Type B pancreatic cell (in vitro differentiated cells): ENCODE measurements at regions not wholly inside any gene's neighbourhood (a gene's known extent, or its start where the extent isn't known, plus 50 kb on each side); places are given as distances from the start of the nearest gene placed in this dataset.

Source experiments
- DNase-seq: peaks from one replicate; pipeline ENCODE4 v3.0.0; 2021; ENCODE audit warnings: mixed read lengths; ENCODE audit not compliant: unreplicated experiment; ENCODE audit errors: extremely low spot score
- H3K27ac Mint-ChIP-seq: 2 replicates; pipeline ENCODE4 v1.8.0; 2021; ENCODE audit warnings: mild to moderate bottlenecking, mixed read lengths
- H3K27me3 Mint-ChIP-seq: 2 replicates; pipeline ENCODE4 v1.8.0; 2021; ENCODE audit warnings: mixed read lengths
- H3K36me3 Mint-ChIP-seq: 2 replicates; pipeline ENCODE4 v1.8.0; 2021; ENCODE audit warnings: mixed read lengths
- H3K4me1 Mint-ChIP-seq: one replicate; pipeline ENCODE4 v1.8.0; 2021; ENCODE audit warnings: mixed read lengths; ENCODE audit not compliant: unreplicated experiment
- H3K4me3 Mint-ChIP-seq: 2 replicates; pipeline ENCODE4 v1.8.0; 2021; ENCODE audit warnings: mild to moderate bottlenecking, mixed read lengths
- H3K9me3 Mint-ChIP-seq: 2 replicates; pipeline ENCODE4 v1.8.0; 2021; ENCODE audit warnings: mixed read lengths
- TF ChIP-seq, protein P1 (sequence below): fragments of 200-600 bp; sonication (generic); conservative IDR thresholded peaks from 2 replicates; pipeline ENCODE4 v1.5.0; 2021; ENCODE audit warnings: antibody characterized with exemption, mild to moderate bottlenecking

DNA sequence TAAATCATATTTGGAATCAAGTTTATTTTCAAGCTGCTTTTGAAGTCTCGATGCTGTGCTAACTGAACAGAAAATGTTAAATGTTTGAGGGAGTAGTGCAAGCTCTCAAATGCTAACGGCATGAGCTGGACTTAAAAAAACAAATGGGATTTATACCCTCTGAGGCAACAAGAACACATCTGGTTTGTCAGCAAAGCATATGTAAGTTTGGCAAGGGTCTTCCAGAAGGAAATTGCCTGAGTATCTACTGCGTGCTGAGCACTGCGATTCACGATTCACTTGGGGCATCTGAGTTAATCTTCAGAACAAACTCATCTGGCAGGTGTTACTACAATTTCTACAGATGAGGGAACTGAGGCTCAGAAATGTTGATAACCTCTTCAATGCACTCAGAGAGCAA is 98.4 kb upstream of the C9orf72 start:
- no peak overlapping the region for H3K27ac Mint-ChIP-seq
- H3K36me3 Mint-ChIP-seq: no peaks in the 10 kb centered on the region
- H3K4me3 Mint-ChIP-seq: no peak overlapping the region
- H3K27me3 Mint-ChIP-seq: no peaks in the 10 kb centered on the region
- TF ChIP-seq, protein P1, sequence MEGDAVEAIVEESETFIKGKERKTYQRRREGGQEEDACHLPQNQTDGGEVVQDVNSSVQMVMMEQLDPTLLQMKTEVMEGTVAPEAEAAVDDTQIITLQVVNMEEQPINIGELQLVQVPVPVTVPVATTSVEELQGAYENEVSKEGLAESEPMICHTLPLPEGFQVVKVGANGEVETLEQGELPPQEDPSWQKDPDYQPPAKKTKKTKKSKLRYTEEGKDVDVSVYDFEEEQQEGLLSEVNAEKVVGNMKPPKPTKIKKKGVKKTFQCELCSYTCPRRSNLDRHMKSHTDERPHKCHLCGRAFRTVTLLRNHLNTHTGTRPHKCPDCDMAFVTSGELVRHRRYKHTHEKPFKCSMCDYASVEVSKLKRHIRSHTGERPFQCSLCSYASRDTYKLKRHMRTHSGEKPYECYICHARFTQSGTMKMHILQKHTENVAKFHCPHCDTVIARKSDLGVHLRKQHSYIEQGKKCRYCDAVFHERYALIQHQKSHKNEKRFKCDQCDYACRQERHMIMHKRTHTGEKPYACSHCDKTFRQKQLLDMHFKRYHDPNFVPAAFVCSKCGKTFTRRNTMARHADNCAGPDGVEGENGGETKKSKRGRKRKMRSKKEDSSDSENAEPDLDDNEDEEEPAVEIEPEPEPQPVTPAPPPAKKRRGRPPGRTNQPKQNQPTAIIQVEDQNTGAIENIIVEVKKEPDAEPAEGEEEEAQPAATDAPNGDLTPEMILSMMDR: no peak
- no peak for DNase-seq
- no peaks in the 10 kb centered on the region for H3K9me3 Mint-ChIP-seq
- H3K4me1 Mint-ChIP-seq: peaks cover 9% of the 10 kb centered on the region

GRCh38 chr9:27672718-27673117 is 99.4 kb upstream of the C9orf72 start:
- TF ChIP-seq, protein P1: no peak
- Mint-ChIP-seq H3K27ac (no peak overlapping the region), H3K4me3 (no peak overlapping the region), H3K4me1 (peaks cover 9% of the 10 kb centered on the region), H3K36me3 (no peaks in the 10 kb centered on the region), H3K9me3 (no peaks in the 10 kb centered on the region), H3K27me3 (no peaks in the 10 kb centered on the region)
- no peak for DNase-seq

GRCh38 chr9:27673641-27674040 is 100.4 kb upstream of the C9orf72 start:
- H3K4me1 Mint-ChIP-seq: peaks cover 9% of the 10 kb centered on the region
- no peak for DNase-seq
- H3K27ac Mint-ChIP-seq: no peak overlapping the region
- TF ChIP-seq, protein P1: no peak
- no peaks in the 10 kb centered on the region for H3K9me3 Mint-ChIP-seq
- no peak overlapping the region for H3K4me3 Mint-ChIP-seq
- no peaks in the 10 kb centered on the region for H3K36me3 Mint-ChIP-seq
- H3K27me3 Mint-ChIP-seq: no peaks in the 10 kb centered on the region

DNA sequence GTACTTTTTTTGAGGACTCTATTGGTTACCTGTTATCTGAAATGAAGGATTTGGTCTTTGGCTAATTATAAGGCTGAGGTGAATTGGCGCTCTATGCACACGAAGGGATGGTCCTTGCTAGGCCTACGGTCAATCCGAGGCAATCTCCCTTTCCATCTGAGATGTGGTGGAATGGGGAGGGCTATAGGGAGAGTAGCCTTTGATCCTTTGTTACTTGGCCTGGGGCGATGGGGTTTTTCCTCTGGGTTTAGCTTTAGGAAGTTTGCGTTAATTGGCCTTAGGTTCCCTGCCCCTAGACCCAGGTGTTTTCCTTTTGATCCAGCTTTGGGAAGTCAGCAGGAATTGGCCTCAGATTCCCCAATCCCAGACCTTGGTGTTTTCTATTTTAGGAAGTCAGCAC is 102.1 kb upstream of the C9orf72 start:
- Mint-ChIP-seq H3K9me3 (no peaks in the 10 kb centered on the region), H3K27ac (no peak overlapping the region), H3K4me1 (peaks cover 9% of the 10 kb centered on the region), H3K36me3 (no peaks in the 10 kb centered on the region), H3K4me3 (no peak overlapping the region), H3K27me3 (no peaks in the 10 kb centered on the region)
- TF ChIP-seq, protein P1: no peak
- DNase-seq: no peak

DNA sequence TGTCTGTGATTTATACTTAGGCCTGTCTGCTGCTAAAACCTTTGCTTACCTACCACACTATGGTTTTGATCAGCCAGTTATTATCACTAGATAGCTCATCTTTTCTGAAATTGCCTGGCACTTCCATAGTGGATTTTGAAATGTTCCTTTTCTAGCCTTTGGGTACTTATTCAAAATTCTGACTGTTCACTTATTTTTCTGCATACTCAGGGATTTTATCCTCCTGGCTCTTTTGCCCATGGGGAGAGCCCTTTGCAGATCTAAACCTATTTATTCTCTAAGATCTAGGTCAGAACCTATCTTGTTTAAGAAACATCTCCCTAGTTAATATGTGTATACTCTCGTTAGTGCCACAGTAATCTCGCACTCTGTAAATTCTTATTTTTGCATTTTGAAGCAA is 103.5 kb upstream of the C9orf72 start:
- Mint-ChIP-seq H3K27ac (no peak overlapping the region), H3K36me3 (no peaks in the 10 kb centered on the region), H3K4me3 (no peak overlapping the region)

GRCh38 chr9:27679338-27679737 is 106.1 kb upstream of the C9orf72 start:
- no peaks in the 10 kb centered on the region for H3K4me1 Mint-ChIP-seq
- H3K36me3 Mint-ChIP-seq: no peaks in the 10 kb centered on the region
- DNase-seq: no peak
- H3K27me3 Mint-ChIP-seq: no peaks in the 10 kb centered on the region
- no peaks in the 10 kb centered on the region for H3K9me3 Mint-ChIP-seq
- H3K27ac Mint-ChIP-seq: no peak overlapping the region
- H3K4me3 Mint-ChIP-seq: no peak overlapping the region
- TF ChIP-seq, protein P1: no peak

More for the DNA sequence above, 103.5 kb upstream of the C9orf72 start:
- TF ChIP-seq, protein P1: no peak
- no peak for DNase-seq
- Mint-ChIP-seq H3K4me1 (peaks cover 9% of the 10 kb centered on the region), H3K27me3 (no peaks in the 10 kb centered on the region), H3K9me3 (no peaks in the 10 kb centered on the region)
